NCI-H69 (cell line): ENCODE measurements at regions not wholly inside any gene's neighbourhood (a gene's known extent, or its start where the extent isn't known, plus 50 kb on each side); places are given as distances from the start of the nearest gene placed in this dataset.

Source experiments
- DNase-seq: peaks from one replicate; lab custom pipeline; 2025; lab: John Stamatoyannopoulos, UW

DNA sequence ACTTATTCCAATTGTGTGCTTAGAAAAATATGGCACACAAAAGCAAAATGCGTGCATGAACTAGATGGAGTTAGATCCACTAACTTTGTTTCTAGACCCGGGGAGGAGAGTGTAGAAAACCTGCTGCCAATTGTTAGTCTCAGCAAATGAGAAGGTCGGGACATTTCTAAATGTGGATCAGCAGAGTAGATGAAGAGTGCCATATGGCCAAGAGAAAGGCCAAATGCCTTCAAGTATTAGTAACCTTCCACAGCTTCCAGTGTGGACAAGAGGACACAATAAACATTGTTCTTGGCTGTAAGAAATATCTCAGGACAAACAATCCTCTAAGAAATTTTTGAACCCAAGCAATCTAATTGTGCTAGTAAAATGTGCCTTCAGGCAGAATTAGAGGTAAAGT is 690.3 kb downstream of the REEP3 start:
- no peak for DNase-seq

DNA sequence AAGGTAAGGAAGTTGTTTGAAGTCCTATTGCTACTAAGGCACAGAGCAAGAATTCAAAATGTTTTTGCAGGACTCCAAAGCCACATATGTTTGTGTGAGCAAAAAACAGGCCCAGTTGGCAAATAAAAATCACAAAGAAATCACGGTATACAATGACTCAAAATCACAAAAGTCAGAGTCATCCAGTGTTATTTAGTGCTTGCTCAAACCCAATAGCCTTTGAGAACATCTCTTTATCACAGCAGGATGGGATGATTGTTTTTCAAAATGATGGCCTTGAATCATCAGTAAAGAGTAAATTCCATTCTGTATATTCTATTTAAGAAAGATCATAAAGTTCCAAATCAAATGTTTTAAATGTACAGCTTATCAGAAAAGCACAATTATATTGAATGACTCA is 693.9 kb downstream of the REEP3 start:
- DNase-seq = no peak

DNA sequence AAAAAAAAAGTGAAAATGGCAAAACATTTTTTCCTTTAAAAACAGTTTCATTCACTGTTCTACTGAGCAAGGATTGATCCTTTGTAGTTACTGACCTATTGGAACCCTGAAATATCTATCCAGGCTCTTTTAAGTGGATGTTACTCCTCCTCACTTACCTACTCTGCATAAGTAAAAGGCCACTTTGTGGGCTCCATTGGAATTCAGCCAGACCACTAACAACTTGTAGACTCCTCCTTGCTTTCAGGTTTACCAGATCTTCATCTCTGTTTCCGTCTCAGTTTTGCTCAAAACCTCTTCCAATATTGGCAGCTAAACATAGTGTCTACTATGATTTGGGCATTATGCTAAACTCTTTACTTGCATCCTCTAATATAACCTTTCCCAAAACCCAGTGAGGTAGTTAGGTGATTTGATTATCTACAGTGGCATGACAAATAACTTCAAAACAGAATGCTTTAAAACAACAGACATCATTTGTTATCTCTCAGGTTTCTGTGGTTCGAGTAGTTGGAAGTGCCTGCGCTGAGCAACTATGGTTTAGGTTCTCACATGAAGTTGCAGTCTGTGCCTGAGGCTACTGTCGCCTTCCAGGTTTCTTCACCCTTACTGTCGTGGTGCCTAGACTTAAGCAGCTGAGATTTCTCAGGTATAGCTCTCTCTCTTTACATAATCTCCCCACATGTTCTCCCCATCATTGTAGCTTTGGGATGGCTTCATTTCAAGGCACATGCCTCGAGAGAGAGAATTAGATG is 698.2 kb downstream of the REEP3 start:
- no peak for DNase-seq

DNA sequence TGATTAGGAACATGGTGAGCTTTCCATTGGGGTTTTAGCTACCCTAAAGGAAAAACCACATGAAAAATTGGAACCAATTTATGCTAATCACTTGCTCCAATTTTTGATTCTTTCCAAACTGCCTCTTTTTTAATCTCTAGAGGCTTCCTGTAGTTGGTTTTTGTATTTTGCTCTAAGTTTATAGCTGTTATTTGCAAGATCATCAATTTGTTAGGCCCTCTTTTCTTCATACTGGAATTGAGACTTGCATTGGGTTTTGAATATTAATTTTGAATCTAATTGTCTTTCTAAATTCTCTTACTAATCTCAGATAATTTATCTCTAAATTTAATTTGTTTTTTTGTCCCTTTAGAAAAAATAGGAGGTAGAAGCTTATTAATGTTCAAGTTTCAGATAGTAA is 713.3 kb downstream of the REEP3 start:
- no peak for DNase-seq

DNA sequence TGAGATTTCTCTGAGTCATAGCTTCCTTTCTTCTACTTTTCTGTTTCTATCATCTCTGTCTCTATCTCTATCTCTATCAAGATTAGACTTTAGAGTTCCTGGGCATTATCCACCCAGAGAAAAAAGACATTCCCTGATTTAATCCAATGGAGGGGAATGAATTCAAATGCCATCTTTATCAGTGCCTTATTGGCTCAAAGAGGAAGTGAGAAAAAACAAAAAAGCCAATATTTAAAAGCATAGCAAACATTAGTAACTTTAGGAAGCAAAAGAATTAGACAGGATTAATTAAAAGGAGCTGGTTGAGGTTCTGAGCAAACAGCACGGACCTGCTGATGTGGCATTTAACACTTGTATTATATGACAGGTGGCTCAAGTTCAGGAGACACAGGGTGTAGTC is 736.5 kb downstream of the REEP3 start:
- no peak for DNase-seq

DNA sequence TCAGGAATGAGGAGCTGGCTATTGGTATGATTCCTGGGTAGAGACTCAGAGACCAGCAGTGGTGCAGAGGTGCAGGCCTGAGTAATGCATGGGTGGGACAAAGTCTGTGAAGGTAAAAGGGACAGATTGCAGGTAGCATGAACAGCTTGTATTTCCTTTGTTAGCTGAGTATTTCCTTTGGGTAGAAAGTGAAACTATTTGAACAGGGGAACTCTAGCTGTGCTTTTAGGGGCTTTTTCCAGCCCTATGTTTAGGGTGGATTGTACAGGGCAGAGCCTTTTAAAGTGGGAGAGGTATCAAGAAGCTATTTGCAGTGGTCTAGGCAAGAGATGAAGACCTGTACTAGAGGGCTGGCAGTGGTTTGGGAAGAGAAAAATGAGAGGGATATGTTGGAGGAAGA is 739.9 kb downstream of the REEP3 start:
- no peak for DNase-seq

DNA sequence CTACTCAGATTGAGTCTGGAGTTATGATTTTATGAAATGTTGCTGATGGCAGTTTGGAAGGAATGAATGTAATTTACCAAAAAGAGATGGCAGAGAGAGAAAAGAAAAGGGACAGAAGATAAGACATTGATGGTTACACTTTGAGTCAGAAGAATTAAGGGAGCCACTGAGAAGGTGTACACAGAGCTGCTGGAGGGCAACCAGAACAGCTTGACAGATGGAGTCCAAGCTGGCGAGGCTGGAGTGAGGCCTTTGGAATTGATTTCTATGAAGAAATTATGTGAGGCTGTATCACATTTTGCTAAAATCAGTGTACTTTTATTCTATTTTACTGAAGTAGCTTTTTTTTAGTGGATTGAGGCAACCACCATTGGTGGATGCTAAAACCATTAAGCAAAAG is 740.5 kb downstream of the REEP3 start:
- DNase-seq = no peak

DNA sequence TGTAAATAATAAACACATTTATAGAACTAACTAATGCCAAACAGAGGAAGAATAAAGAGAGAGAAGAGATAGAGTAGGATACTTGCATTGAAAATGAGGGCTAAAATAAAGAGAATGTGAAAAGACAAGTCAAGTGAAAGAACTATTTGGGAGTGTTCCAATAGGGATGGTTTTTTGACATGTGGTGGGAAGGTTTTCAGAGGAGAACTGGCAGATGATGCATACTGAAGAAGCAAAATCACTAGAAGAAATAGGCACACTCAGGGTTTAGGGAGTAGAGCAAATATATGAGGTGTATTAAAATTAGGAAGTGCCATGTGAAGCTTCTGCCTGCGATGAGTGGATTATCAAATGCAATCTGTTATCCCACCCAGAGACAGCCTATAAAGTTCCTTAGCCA is 744.8 kb downstream of the REEP3 start:
- DNase-seq = no peak

DNA sequence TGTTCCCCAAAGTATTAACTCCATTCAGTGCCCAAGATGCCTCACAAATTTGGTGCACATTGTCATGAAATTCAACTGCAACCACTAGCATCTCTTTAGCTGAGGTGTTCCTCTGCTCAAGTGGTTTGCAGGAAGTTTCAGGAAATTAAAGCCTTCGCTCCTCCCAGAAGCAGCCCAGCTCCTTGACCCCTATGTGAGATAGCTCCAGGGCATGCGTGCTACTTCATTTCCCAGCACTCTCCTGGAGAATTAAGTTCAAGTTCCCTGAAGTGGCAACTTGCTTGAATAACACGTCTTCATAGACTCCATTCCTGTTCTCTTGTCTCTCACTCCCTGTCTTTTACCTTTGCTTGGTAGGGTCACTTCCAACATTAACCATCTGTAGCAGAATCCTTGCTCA is 750.3 kb downstream of the REEP3 start:
- no peak for DNase-seq

DNA sequence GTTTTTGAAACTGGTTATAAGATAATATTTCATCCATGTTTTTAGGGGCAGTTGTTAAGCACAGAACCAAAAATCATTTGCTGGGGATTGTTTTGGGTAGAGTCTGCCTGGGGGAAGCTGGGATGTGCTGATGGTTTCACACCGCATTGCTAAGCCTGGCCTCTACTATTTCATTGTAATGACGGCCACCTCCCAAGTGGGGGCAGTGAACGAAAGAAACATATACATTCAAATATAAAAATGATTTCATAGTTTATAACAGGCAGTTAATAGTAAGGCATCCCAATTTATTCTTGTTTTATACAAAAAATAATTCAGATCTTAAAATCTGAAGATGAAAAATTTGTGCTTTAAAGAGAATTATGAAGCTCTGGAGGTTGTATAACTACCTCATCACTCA is 750.8 kb downstream of the REEP3 start:
- no peak for DNase-seq

DNA sequence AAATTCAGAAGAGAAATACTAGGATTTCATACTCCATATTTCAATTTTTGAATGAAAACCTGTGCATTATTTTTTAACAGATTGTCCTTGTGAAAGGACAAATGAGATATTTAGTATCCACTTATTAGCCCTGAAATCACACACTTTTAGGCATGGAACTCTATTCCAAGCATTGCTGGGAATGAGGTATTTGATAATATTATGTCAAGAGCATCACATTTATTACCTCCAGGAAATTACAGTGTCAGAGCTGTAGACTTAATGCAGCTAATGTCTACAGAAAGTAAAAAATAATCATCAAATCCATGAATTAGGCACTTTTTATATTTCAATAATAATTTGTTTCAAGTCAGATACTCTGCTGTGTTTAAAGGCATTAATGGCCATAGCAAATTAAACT is 753.8 kb downstream of the REEP3 start:
- no peak for DNase-seq

DNA sequence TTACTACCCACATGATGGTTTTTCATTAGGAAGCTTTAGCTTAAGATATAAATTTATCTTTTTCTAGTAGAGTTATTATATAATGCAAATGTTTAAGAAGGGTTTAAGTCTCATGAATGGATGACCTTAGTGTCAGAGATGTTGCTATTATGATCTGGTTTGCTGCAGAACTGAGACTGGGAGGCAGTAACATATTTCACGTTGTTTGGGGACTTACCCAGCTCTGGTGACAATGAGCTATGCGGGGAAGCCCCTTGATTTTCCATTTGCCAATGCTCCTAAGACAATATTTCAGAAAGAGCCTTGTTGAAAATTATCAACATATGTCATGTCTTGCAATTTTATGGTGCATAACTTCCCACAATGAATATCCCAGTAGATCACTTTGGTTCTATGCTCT is 754.6 kb downstream of the REEP3 start:
- DNase-seq = no peak

DNA sequence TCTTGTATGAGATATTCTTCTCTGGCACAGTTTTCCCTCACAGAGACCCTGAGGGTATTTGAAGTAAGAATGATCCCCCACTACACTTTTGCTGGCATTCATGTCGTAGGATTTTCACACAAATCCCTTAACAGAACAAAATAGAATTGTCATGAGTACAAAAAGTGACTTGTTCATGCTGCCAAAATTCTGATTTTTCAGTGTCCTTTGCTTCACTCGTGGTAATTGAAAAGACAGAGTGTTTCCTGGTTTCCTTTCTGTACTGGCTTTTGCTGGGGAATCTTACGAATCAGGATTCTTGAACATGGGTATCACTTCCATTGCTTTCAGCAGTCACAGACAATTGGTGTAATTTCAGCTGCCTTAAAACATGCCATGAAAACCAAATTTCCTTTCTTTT is 756.3 kb downstream of the REEP3 start:
- DNase-seq = no peak

DNA sequence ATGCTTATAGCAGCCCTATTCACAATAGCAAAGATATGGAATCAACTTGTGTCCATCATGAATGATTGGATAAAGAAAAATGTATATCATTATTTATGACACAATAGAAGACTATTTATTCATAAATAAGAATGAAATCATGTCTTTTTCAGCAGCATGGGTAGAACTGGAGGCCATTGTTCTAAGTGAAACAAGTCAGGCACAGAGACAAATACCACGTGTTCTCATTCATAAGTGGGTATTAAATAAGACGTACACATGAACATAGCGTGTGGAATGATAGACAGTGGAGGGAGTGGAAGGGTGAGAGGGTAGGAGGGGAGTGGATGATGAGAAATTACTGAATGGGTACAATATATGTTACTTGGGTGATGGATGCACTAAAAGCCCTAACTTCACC is 762.4 kb downstream of the REEP3 start:
- no peak for DNase-seq

DNA sequence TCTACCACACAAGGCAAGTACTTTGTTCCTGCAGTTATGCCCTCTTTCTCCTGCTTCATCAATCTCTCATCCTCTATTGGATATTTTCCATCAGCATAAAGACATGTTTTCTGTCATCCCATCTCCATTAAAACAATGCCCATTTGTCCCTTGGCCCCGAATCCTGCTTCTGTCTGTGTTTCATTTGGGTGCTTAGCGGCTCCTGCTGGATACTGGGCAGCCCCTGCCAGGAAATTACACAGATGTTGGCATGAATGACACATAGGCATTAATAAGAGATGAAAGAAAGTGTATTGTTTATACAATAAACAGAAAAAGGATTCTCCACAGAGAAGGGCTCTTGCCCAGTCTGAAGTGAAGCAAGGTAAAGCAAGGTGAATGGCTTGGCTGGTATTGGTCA is 765.3 kb downstream of the REEP3 start:
- no peak for DNase-seq

DNA sequence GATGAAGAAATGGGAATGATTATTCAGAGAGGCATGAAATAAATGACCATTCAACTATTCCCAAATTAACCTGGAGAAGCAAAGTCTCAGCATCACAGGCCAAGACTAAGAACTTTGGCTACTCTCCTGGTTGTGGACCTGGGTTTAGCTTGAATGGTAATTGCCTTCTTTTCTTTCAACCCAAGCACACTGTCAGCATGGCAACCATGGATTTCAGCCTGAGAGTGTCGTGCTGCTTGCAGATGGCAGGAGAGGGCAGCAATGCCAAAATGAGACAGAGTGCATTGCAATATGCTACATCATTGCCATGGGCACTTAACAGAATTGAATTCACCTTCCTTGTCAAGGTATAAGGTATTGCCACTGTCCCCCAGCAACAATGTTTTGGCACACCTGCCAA is 767.2 kb downstream of the REEP3 start:
- no peak for DNase-seq

DNA sequence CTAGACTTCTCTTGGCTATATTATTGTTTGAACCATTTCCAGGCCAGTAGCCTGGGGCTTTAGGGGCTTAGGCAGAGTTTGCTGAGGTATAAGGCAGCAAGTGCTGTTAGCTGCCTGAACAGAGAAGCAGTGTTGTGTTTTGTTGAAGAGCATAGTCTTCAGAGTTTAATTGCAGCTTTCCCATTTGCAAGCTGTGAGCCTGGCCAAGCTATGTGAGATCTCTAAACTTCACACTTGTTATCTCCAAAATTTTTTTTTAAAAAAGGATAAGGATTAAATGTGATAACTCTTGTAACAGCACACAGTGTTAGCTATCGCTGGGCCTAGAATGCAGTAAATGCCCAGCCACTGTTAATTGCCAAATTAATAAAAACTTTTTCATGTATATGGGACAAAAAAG is 782.4 kb downstream of the REEP3 start:
- no peak for DNase-seq

DNA sequence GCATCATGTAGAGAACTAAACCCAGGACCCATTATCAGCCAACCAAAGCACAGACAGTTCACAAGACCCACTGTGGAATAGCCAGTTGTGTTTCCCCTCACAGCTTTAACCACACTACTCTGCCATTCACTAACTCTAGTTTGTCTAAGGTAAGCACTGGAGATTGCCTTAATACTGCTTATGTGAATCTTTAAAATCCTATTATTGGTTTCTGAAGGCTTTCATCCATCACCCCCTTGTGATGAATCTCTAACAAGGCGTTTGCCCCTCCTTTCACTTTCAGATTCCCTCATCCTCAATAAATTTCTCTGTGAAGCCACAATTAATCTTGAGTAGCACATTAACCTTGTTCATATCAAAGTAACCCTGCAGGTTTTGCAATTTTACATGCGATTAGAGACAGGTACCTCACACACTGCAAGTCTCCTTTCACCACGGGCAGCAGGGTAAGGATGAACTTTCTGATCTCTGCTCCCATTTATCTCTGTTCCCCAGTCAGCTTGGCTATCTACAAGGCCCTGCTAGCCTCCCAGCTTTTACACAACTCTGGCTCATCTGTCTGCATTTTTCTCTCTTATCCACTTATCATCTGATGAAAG is 785.6 kb downstream of the REEP3 start:
- no peak for DNase-seq

DNA sequence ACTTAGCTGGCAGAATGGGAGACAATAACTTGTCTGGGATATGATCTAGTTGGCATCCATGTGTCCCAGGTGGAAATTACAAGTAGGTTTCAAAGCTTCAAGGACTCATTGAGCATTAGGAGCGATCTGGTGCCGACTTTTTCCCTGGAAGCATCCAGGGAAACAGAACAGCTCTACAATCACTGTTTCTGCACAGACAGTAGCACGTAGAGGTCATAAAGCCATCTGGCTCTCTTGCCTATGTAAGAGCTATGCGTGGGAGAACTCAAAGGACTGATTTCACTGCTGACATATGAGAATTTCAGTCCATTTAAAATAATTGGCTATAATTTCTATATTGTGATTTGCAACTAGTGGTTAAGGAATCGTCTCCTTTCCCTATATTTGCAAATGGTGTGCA is 791.7 kb downstream of the REEP3 start:
- no peak for DNase-seq

DNA sequence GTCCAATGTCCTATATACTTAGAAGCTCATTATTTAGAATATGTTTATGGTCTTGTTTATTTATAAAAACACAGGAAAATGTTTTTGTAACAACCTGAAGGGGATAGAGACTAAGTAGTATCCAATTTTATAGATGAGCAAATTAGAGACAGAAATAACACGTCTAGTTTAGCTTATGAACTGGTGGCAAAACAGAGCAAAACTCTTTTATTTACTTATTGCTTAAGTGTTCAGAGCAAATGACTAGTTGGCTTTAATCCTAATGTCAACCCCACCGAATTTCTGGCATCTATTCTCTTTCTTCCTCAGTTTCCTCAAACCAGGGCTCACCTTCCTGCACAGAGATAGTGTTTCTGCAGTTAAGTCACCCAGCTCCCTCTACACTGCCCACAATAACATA is 792.8 kb downstream of the REEP3 start:
- no peak for DNase-seq

DNA sequence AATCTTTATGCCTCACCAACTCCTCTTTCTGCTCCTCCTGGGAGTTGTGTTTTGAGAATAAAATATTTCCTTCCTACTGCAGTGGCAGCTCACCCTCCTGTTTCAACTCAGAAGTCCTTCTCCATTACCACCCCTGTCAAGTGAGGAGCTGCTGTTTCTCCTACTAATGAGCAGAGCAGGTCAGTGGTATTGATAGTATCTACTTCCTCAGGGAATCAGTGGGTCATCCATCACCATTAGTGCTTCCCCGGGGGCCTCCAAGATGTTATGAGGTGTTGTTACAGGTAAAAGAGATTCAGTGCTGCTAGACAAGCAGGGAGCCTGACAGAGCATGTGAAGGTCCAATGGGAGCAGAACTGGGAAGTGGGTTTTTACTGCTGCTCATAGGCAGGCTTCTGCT is 795.2 kb downstream of the REEP3 start:
- no peak for DNase-seq

DNA sequence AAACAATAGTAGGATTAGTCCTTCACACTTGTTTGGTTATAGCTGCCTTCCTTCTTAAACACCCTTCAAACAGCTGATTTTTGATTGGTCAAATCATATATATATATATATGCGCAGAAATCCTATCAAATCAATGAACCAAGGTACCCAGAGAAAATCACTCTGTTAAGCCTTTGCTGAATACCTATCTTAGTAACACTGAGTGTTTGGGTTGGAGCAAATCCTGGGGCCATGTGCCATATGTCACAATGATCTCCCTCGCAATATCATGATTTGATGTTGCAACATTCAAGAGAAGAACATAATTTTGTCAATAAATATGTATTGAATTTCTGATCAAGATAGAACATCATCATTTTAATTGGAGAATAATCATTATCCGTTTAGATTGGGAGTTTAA is 795.6 kb downstream of the REEP3 start:
- DNase-seq = no peak

DNA sequence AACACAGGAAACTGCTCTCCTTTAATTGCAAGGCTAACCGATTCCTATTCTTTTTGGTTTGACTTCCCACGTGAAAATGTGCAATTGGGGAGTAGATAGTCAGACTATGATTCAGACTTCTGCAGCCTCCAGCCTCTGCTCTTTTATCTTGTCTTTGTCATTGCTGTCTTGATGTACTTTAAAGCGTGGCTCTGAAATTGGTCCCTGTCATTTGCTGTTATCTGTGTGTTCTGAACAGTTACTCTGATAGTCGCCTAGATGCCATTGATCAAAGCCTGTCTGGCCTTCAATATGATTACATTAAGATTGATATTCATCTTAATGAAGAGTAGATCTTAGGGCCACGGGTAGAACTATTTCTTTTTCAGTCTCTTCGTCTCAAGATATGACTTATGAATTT is 799.2 kb downstream of the REEP3 start:
- no peak for DNase-seq

DNA sequence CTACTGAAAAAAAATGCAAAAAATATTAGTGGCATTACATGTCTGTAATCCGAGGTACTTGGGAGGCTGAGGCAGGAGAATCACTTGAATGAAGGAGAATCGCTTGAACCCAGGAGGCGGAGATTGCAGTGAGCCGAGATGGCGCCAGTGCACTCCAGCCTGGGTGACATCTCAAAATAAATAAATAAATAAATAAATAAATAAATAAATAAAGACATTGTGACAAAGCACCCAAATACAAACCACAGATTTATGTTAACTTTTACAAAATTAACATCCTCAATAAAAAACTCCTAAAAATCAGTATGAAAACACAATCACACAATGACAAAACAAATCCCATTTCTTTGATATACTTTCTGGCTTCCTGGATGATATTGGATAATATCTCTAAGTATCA is 808.3 kb downstream of the REEP3 start:
- DNase-seq = no peak
